Activated CD8-positive, alpha-beta memory T cell treated with anti-CD3 and anti-CD28 coated beads for 36 hours (primary cell): ENCODE measurements at regions not wholly inside any gene's neighbourhood (a gene's known extent, or its start where the extent isn't known, plus 50 kb on each side); places are given as distances from the start of the nearest gene placed in this dataset.

ENCODE experiments used
- CTCF ChIA-PET: fragments of 350-600 bp; sonication (Branson Sonifier 250); formaldehyde crosslinking; loops from one replicate; lab custom pipeline; 2021; ENCODE audit warnings: antibody characterized with exemption; lab: Charles Lee
- POLR2A ChIA-PET: fragments of 350-600 bp; sonication (Branson Sonifier 250); formaldehyde crosslinking; loops from one replicate; lab custom pipeline; 2021; ENCODE audit warnings: antibody characterized with exemption; lab: Charles Lee

- POLR2A ChIA-PET, result no interaction called here
- CTCF ChIA-PET, result no interaction called here
Observed at GRCh38 chr11:103829596-103829995, 206.8 kb upstream of the DDI1 start.

GRCh38 chr11:103830205-103830604 lies 206.2 kb upstream of the DDI1 start:
- POLR2A ChIA-PET, result no interaction called here
- CTCF ChIA-PET, result no interaction called here

GRCh38 chr11:103832762-103833161 lies 203.7 kb upstream of the DDI1 start:
- ChIA-PET CTCF (no interaction called here), POLR2A (no interaction called here)

GRCh38 chr11:103842191-103842590 lies 194.2 kb upstream of the DDI1 start:
- CTCF ChIA-PET, result no interaction called here
- POLR2A ChIA-PET, result no interaction called here

GRCh38 chr11:103842795-103843194 lies 193.6 kb upstream of the DDI1 start:
- CTCF ChIA-PET, result no interaction called here
- POLR2A ChIA-PET, result no interaction called here

GRCh38 chr11:103844327-103845215 lies 191.9 kb upstream of the DDI1 start:
- ChIA-PET CTCF (no interaction called here), POLR2A (no interaction called here)

GRCh38 chr11:103845331-103845730 lies 191.1 kb upstream of the DDI1 start:
- POLR2A ChIA-PET, result no interaction called here

GRCh38 chr11:103848686-103849085 lies 187.8 kb upstream of the DDI1 start:
- ChIA-PET CTCF (no interaction called here), POLR2A (no interaction called here)

More at GRCh38 chr11:103845331-103845730, 191.1 kb upstream of the DDI1 start:
- CTCF ChIA-PET, result no interaction called here

GRCh38 chr11:103849366-103849765 lies 187.1 kb upstream of the DDI1 start:
- ChIA-PET CTCF (no interaction called here), POLR2A (no interaction called here)

GRCh38 chr11:103850419-103851165 lies 185.8 kb upstream of the DDI1 start:
- ChIA-PET CTCF (no interaction called here), POLR2A (no interaction called here)

GRCh38 chr11:103851166-103851651 lies 185.2 kb upstream of the DDI1 start:
- ChIA-PET POLR2A (no interaction called here), CTCF (no interaction called here)
